ENCODE measurements at regions not wholly inside any gene's neighbourhood (a gene's known extent, or its start where the extent isn't known, plus 50 kb on each side); places are given as distances from the start of the nearest gene placed in this dataset.

DNA sequence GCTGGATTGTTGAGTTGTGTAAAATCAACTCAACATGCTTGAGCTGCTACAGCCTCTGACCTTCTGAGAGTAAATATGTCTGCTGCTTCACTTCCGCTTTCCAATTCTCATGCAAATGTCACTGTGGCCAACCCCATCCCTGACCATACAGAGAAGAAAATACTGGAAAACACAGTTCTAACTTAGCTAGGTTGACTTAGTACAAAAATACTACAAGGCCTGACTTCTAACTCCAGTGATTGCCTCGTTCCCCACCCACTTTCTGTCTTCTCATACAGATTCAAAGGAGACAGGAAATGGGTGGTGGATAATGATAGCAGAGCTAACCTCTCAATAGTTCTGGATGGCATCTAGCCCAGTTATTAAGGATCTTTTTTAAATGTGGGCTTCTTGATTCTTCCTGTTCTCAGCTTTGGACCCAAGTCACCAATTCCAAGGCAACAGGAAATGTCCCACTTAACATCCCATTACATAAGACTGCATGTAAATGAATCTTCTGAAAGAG is 226.6 kb upstream of the SLC24A2 start:
- DNase-seq (ENCODE audit: low read depth) (no peak), FAIRE-seq (no peak)
- Mint-ChIP-seq H3K36me3 (ENCODE audit: low read depth, unreplicated experiment) (no peaks in the 10 kb centered on the region), H3K27me3 (ENCODE audit: low read depth, unreplicated experiment) (no peaks in the 10 kb centered on the region), H3K9me3 (ENCODE audit: unreplicated experiment) (peaks cover 7% of the 10 kb centered on the region), H3K4me3 (ENCODE audit: unreplicated experiment) (no peak overlapping the region), H3K4me1 (ENCODE audit: low read depth, unreplicated experiment) (peaks cover 2% of the 10 kb centered on the region), H3K27ac (ENCODE audit: unreplicated experiment) (no peak overlapping the region)
- Histone ChIP-seq H3K4me2 (ENCODE audit: low read length) (no peak overlapping the region), H3K9me3 (ENCODE audit: insufficient read depth, low read depth, low read length) (no peaks in the 10 kb centered on the region), H3K27me3 (ENCODE audit: insufficient read depth, low read length) (no peaks in the 10 kb centered on the region), H3K27ac (ENCODE audit: low read depth, low read length) (no peak overlapping the region), H3K36me3 (ENCODE audit: insufficient read depth, low read length) (no peaks in the 10 kb centered on the region), H3K79me2 (ENCODE audit: insufficient read depth, low read length) (no peaks in the 10 kb centered on the region), H3K4me3 (ENCODE audit: insufficient read depth, low read depth, low read length) (no peak overlapping the region), H3K4me1 (ENCODE audit: insufficient read depth, low read length) (no peaks in the 10 kb centered on the region), H3K9ac (ENCODE audit: low read length) (no peak overlapping the region), H2AFZ (ENCODE audit: low read depth, low read length) (no peak overlapping the region), H4K20me1 (ENCODE audit: insufficient read depth, low read length) (no peaks in the 10 kb centered on the region)
- no peak for TF ChIP-seq EZH2 (IDR thresholded peaks at IDR 0.05; ENCODE audit: insufficient read depth, low read length)
- TF ChIP-seq, protein P1, sequence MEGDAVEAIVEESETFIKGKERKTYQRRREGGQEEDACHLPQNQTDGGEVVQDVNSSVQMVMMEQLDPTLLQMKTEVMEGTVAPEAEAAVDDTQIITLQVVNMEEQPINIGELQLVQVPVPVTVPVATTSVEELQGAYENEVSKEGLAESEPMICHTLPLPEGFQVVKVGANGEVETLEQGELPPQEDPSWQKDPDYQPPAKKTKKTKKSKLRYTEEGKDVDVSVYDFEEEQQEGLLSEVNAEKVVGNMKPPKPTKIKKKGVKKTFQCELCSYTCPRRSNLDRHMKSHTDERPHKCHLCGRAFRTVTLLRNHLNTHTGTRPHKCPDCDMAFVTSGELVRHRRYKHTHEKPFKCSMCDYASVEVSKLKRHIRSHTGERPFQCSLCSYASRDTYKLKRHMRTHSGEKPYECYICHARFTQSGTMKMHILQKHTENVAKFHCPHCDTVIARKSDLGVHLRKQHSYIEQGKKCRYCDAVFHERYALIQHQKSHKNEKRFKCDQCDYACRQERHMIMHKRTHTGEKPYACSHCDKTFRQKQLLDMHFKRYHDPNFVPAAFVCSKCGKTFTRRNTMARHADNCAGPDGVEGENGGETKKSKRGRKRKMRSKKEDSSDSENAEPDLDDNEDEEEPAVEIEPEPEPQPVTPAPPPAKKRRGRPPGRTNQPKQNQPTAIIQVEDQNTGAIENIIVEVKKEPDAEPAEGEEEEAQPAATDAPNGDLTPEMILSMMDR (IDR thresholded peaks at IDR 0.05; ENCODE audit: insufficient read depth, low read depth, low read length) = no peak

DNA sequence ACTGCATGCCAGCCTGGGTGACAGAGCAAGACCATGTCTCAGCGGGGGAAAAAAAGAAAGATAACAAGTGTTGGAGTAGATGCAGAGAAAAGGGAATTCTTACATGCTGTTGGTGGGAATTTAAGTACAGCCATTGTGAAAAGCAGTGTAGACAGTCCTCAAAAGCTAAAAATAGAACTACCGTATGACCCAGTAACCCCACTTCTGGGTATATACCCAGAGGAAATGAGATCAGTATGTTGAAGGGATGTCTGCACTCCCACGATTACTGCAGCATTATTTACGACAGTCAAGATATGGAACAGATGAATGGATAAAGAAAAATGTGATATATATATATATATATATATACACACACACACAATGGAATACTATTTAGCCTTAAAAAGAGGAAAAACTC is 225.3 kb upstream of the SLC24A2 start:
- Histone ChIP-seq H3K27me3 (ENCODE audit: insufficient read depth, low read length) (no peaks in the 10 kb centered on the region), H3K4me2 (ENCODE audit: low read length) (no peak overlapping the region)
- no peaks in the 10 kb centered on the region for H3K27me3 Mint-ChIP-seq (ENCODE audit: low read depth, unreplicated experiment)

DNA sequence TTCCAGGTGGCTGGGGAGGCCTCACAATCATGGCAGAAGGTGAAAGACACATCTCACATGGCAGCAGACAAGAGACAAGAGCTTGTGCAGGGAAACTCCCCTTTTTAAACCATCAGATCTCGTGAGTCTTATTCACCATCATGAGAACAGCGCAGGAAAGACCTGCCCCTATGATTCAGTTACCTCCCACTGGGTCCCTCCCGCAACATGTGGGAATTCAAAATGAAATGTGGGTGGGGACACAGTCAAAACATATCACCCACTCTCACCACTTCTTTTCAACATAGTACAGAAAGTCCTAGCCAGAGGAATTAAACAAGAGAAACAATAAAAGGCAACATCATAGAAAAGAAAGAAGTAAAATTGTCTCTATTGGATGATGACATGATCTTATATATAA is 223.4 kb upstream of the SLC24A2 start:
- H3K27me3 ChIP-seq (ENCODE audit: insufficient read depth, low read length) = no peaks in the 10 kb centered on the region
- Mint-ChIP-seq H3K4me1 (ENCODE audit: low read depth, unreplicated experiment) (peaks cover 2% of the 10 kb centered on the region), H3K4me3 (ENCODE audit: unreplicated experiment) (no peak overlapping the region), H3K27me3 (ENCODE audit: low read depth, unreplicated experiment) (no peaks in the 10 kb centered on the region), H3K27ac (ENCODE audit: unreplicated experiment) (no peak overlapping the region), H3K36me3 (ENCODE audit: low read depth, unreplicated experiment) (no peaks in the 10 kb centered on the region), H3K9me3 (ENCODE audit: unreplicated experiment) (peaks cover 5% of the 10 kb centered on the region)
- H2AFZ ChIP-seq (ENCODE audit: low read depth, low read length) = no peak overlapping the region
- no peak for FAIRE-seq
- no peak for TF ChIP-seq EZH2 (IDR thresholded peaks at IDR 0.05; ENCODE audit: insufficient read depth, low read length)
- TF ChIP-seq, protein P1 (IDR thresholded peaks at IDR 0.05; ENCODE audit: insufficient read depth, low read depth, low read length) = no peak
- H3K9ac ChIP-seq (ENCODE audit: low read length) = no peak overlapping the region
- no peak overlapping the region for H3K4me3 ChIP-seq (ENCODE audit: insufficient read depth, low read depth, low read length)
- H3K4me2 ChIP-seq (ENCODE audit: low read length) = no peak overlapping the region
- DNase-seq (ENCODE audit: low read depth) = no peak
- H3K36me3 ChIP-seq (ENCODE audit: insufficient read depth, low read length) = no peaks in the 10 kb centered on the region
- H3K79me2 ChIP-seq (ENCODE audit: insufficient read depth, low read length) = no peaks in the 10 kb centered on the region
- no peaks in the 10 kb centered on the region for H4K20me1 ChIP-seq (ENCODE audit: insufficient read depth, low read length)
- no peaks in the 10 kb centered on the region for H3K9me3 ChIP-seq (ENCODE audit: insufficient read depth, low read depth, low read length)
- H3K4me1 ChIP-seq (ENCODE audit: insufficient read depth, low read length) = no peaks in the 10 kb centered on the region
- H3K27ac ChIP-seq (ENCODE audit: low read depth, low read length) = no peak overlapping the region

More for the DNA sequence above, 225.3 kb upstream of the SLC24A2 start:
- no peaks in the 10 kb centered on the region for H3K79me2 ChIP-seq (ENCODE audit: insufficient read depth, low read length)
- Mint-ChIP-seq H3K36me3 (ENCODE audit: low read depth, unreplicated experiment) (no peaks in the 10 kb centered on the region), H3K4me1 (ENCODE audit: low read depth, unreplicated experiment) (peaks cover 2% of the 10 kb centered on the region), H3K9me3 (ENCODE audit: unreplicated experiment) (peaks cover 7% of the 10 kb centered on the region), H3K4me3 (ENCODE audit: unreplicated experiment) (no peak overlapping the region), H3K27ac (ENCODE audit: unreplicated experiment) (no peak overlapping the region)
- TF ChIP-seq, protein P1 (IDR thresholded peaks at IDR 0.05; ENCODE audit: insufficient read depth, low read depth, low read length) = no peak
- TF ChIP-seq EZH2 (IDR thresholded peaks at IDR 0.05; ENCODE audit: insufficient read depth, low read length) = no peak
- H3K4me3 ChIP-seq (ENCODE audit: insufficient read depth, low read depth, low read length) = no peak overlapping the region
- H3K27ac ChIP-seq (ENCODE audit: low read depth, low read length) = no peak overlapping the region
- no peak for FAIRE-seq
- H3K9me3 ChIP-seq (ENCODE audit: insufficient read depth, low read depth, low read length) = no peaks in the 10 kb centered on the region
- no peak overlapping the region for H3K9ac ChIP-seq (ENCODE audit: low read length)
- H3K4me1 ChIP-seq (ENCODE audit: insufficient read depth, low read length) = no peaks in the 10 kb centered on the region
- no peaks in the 10 kb centered on the region for H4K20me1 ChIP-seq (ENCODE audit: insufficient read depth, low read length)
- no peaks in the 10 kb centered on the region for H3K36me3 ChIP-seq (ENCODE audit: insufficient read depth, low read length)
- H2AFZ ChIP-seq (ENCODE audit: low read depth, low read length) = no peak overlapping the region
- no peak for DNase-seq (ENCODE audit: low read depth)

Data from astrocyte (in vitro differentiated cells and primary cell).